Upper lobe of left lung (tissue), 6 donors: ENCODE measurements at regions not wholly inside any gene's neighbourhood (a gene's known extent, or its start where the extent isn't known, plus 50 kb on each side); places are given as distances from the start of the nearest gene placed in this dataset.
"Not testable (repeated sequence)": the region's sequence is repeated elsewhere in the genome, so short reads cannot be mapped to it uniquely, and the experiment has no call there.

Source experiments
- ATAC-seq, 2 donors: fragments of 200-7000 bp; cut with Tn5 transposase; one replicate each; pipeline ENCODE4 v1.9.1; 2022; ENCODE audit warnings: mild to moderate bottlenecking in 2 of 2, moderate library complexity in 2 of 2; ENCODE audit not compliant: low FRiP score in 2 of 2
- DNase-seq, 2 donors: peaks; one replicate each; pipeline ENCODE4 v3.0.0-alpha.2; 2019 to 2020
- H3K27ac ChIP-seq, 4 donors: fragments of 200-600 bp; sonication (generic); one replicate each; pipeline ENCODE4 v1.5.1; 2016 to 2019
- H3K27me3 ChIP-seq, 4 donors: fragments of 200-600 bp; sonication (generic); one replicate each; pipeline ENCODE4 v1.5.1; 2017 to 2019
- H3K36me3 ChIP-seq, 4 donors: fragments of 200-600 bp; sonication (generic); one replicate each; pipeline ENCODE4 v1.5.1; 2016 to 2019
- H3K4me1 ChIP-seq, 4 donors: fragments of 200-600 bp; sonication (generic); one replicate each; pipeline ENCODE4 v1.5.1; 2018 to 2019
- H3K4me3 ChIP-seq, 4 donors: fragments of 200-600 bp; sonication (generic); one replicate each; pipeline ENCODE4 v1.5.1; 2017 to 2019; ENCODE audit warnings: mild to moderate bottlenecking in 2 of 4, moderate library complexity in 1 of 4
- H3K9me3 ChIP-seq, 4 donors: fragments of 200-600 bp; sonication (generic); one replicate each; pipeline ENCODE4 v1.5.1; 2018 to 2019
- CTCF ChIP-seq, 6 experiments: fragments of 450-650 bp in 4 of 6; fragments of 200-600 bp in 2 of 6; sonication (generic) in 2 of 6; IDR thresholded peaks; one replicate each; pipeline ENCODE4 v1.5.1; 2016 to 2019; ENCODE audit warnings: antibody characterized with exemption in 6 of 6
- EP300 ChIP-seq, 4 donors: sonication (generic); formaldehyde crosslinking; IDR thresholded peaks; one replicate each; pipeline ENCODE4 v1.5.1; 2017; ENCODE audit warnings: antibody characterized with exemption in 4 of 4, control low read depth in 2 of 4
- POLR2A ChIP-seq, 4 donors: fragments of 450-650 bp; IDR thresholded peaks; one replicate each; pipeline ENCODE4 v1.5.1; 2016 to 2017; ENCODE audit warnings: antibody characterized with exemption in 4 of 4, mild to moderate bottlenecking in 2 of 4
- POLR2AphosphoS5 ChIP-seq, 2 donors: sonication (generic); formaldehyde crosslinking; IDR thresholded peaks; one replicate each; pipeline ENCODE4 v1.5.1; 2017; ENCODE audit warnings: antibody characterized with exemption in 2 of 2
- WGBS, 2 donors: methylation state at CpG; one replicate each; pipeline ENCODE4 v1.1.5; 2017 to 2018; 5-methylcytosine and 5-hydroxymethylcytosine counted together
- donor health status: DM: no; HTN: no; CAD: no; lungs with moderate emphysema.
- donor health status: DM: no; HTN: yes; CAD: no; lungs with severe emphysema.

- Histone ChIP-seq H3K36me3 (no peaks in the 10 kb centered on the region), H3K4me3 (no peak overlapping the region), H3K27ac (no peak overlapping the region), H3K9me3 (no peaks in the 10 kb centered on the region), H3K4me1 (no peaks in the 10 kb centered on the region), H3K27me3 (no peaks in the 10 kb centered on the region)
- ATAC-seq = peak in 1 of 2 donors; percentile 48
- TF ChIP-seq EP300 (IDR thresholded peaks at IDR 0.05) (no peak), CTCF (IDR thresholded peaks at IDR 0.05) (peak in 4 of 6 experiments; percentile 16 to 41 (median 34)), POLR2A (IDR thresholded peaks at IDR 0.05) (no peak), POLR2AphosphoS5 (IDR thresholded peaks at IDR 0.05) (no peak)
- WGBS, 2 donors = 53 to 54% methylated on average over 4 of the region's 4 CpGs
- no peak for DNase-seq
These were observed 202.8 kb downstream of the IPMK start for GRCh38 chr10:58064714-58065528.

GRCh38 chr10:58063861-58064480 is 203.7 kb downstream of the IPMK start:
- DNase-seq (no peak), ATAC-seq (no peak)
- Histone ChIP-seq H3K27ac (no peak overlapping the region), H3K27me3 (no peaks in the 10 kb centered on the region), H3K9me3 (no peaks in the 10 kb centered on the region), H3K4me3 (no peak overlapping the region), H3K4me1 (no peaks in the 10 kb centered on the region), H3K36me3 (no peaks in the 10 kb centered on the region)
- WGBS, 2 donors = 42 to 45% methylated on average over 7 of the region's 7 CpGs
- TF ChIP-seq CTCF (IDR thresholded peaks at IDR 0.05) (no peak), EP300 (IDR thresholded peaks at IDR 0.05) (no peak), POLR2AphosphoS5 (IDR thresholded peaks at IDR 0.05) (no peak), POLR2A (IDR thresholded peaks at IDR 0.05) (no peak)

GRCh38 chr10:58058683-58059082 is 209.0 kb downstream of the IPMK start:
- not testable (repeated sequence) for H3K4me3 ChIP-seq, H3K27me3 ChIP-seq, H3K9me3 ChIP-seq, H3K4me1 ChIP-seq, DNase-seq, H3K27ac ChIP-seq, H3K36me3 ChIP-seq, ATAC-seq
- 81% methylated on average over 1 of the region's 1 CpG for WGBS, 2 donors

- H3K36me3 ChIP-seq = no peaks in the 10 kb centered on the region
- no peak overlapping the region for H3K4me3 ChIP-seq
- H3K4me1 ChIP-seq = no peaks in the 10 kb centered on the region
- 80 to 81% methylated on average over 2 of the region's 2 CpGs for WGBS, 2 donors
- no peak overlapping the region for H3K27ac ChIP-seq
- TF ChIP-seq POLR2A (IDR thresholded peaks at IDR 0.05) = no peak
- no peak for TF ChIP-seq CTCF (IDR thresholded peaks at IDR 0.05)
- no peak for TF ChIP-seq POLR2AphosphoS5 (IDR thresholded peaks at IDR 0.05)
- TF ChIP-seq EP300 (IDR thresholded peaks at IDR 0.05) = no peak
- ATAC-seq (no peak), DNase-seq (no peak)
- H3K9me3 ChIP-seq = no peaks in the 10 kb centered on the region
- H3K27me3 ChIP-seq = no peaks in the 10 kb centered on the region
These were observed 212.8 kb downstream of the IPMK start for GRCh38 chr10:58054881-58055280.

GRCh38 chr10:58052772-58053171 is 214.9 kb downstream of the IPMK start:
- DNase-seq (no peak), ATAC-seq (no peak)
- no peak overlapping the region for H3K27ac ChIP-seq
- H3K4me1 ChIP-seq = no peaks in the 10 kb centered on the region
- no peak overlapping the region for H3K4me3 ChIP-seq
- TF ChIP-seq EP300 (IDR thresholded peaks at IDR 0.05) (no peak), CTCF (IDR thresholded peaks at IDR 0.05) (no peak), POLR2AphosphoS5 (IDR thresholded peaks at IDR 0.05) (no peak), POLR2A (IDR thresholded peaks at IDR 0.05) (no peak)
- WGBS, 2 donors = 79 to 85% methylated on average over 1 of the region's 1 CpG
- no peaks in the 10 kb centered on the region for H3K36me3 ChIP-seq
- no peaks in the 10 kb centered on the region for H3K9me3 ChIP-seq
- no peaks in the 10 kb centered on the region for H3K27me3 ChIP-seq
